GM20000 (cell line): ENCODE measurements at regions not wholly inside any gene's neighbourhood (a gene's known extent, or its start where the extent isn't known, plus 50 kb on each side); places are given as distances from the start of the nearest gene placed in this dataset.
"Not testable (repeated sequence)": the region's sequence is repeated elsewhere in the genome, so short reads cannot be mapped to it uniquely, and the experiment has no call there.

Source experiments
- DNase-seq: peaks from one replicate; pipeline ENCODE4 v3.0.0; 2012; ENCODE audit warnings: low spot score
- TF ChIP-seq, protein P1 (sequence below): IDR thresholded peaks from 2 replicates; pipeline ENCODE4 v1.5.1; 2012; ENCODE audit warnings: mild to moderate bottlenecking, control low read depth; ENCODE audit errors: extremely low read depth, missing control alignments

DNA sequence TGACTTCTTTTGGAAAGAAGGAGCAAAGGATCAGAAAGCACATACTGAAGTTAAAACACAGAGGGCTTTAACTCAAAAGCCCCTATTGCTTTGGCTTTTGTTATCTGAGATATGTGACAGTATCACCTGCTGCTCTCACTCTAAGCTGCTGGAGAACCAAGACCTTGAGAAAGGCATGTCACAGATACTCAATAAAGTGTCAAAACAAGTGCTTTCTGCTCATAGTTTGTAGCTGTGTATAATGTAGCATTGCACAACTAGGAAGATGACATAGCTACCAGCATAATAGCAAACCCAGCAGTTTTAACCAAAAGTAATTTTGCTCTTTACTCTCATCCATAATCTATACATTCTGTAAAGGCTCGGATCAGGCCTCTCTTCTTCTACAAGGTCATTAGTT, 159.6 kb downstream of the LHFPL1 start:
- no peak for DNase-seq
- TF ChIP-seq, protein P1, sequence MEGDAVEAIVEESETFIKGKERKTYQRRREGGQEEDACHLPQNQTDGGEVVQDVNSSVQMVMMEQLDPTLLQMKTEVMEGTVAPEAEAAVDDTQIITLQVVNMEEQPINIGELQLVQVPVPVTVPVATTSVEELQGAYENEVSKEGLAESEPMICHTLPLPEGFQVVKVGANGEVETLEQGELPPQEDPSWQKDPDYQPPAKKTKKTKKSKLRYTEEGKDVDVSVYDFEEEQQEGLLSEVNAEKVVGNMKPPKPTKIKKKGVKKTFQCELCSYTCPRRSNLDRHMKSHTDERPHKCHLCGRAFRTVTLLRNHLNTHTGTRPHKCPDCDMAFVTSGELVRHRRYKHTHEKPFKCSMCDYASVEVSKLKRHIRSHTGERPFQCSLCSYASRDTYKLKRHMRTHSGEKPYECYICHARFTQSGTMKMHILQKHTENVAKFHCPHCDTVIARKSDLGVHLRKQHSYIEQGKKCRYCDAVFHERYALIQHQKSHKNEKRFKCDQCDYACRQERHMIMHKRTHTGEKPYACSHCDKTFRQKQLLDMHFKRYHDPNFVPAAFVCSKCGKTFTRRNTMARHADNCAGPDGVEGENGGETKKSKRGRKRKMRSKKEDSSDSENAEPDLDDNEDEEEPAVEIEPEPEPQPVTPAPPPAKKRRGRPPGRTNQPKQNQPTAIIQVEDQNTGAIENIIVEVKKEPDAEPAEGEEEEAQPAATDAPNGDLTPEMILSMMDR, result no peak

DNA sequence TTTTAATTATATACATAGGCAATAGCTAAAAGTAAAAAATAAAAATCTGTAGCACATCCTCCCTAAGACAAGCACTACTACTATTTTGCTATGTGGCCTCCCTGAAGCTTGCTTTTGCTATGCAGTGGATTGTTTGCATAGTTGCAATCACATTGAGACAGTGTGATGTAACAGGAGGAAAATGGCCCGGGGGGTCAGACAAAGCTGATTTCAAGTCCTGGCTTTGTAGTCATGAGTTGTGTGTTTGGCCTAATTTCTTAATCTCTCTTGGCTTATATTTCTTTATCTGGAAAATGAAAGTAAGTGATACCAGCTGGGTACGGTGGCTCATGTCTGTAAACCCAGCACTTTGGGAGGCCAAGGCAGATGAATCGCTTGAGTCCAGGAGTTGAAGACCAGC, 166.6 kb downstream of the LHFPL1 start:
- no peak for DNase-seq
- TF ChIP-seq, protein P1, result no peak

DNA sequence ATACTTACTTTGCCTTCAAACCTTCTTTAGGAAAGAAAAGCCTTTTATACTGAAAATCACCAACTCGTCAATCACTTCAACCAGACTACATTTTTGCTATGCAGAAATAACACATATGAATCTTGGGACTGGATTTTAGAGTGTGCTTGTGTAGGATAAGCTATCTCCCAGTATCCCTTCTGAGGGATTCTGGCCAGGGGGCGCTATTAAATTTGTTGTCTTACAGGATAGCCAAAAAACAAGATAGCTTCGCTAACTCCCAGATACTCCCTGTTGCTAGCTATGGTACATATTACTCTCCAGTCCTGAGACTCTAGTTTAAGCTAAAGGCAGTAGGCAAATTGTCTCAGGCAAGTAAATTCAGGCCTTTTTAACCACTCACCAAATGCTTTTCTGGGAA, 167.2 kb downstream of the LHFPL1 start:
- TF ChIP-seq, protein P1, result no peak
- no peak for DNase-seq

DNA sequence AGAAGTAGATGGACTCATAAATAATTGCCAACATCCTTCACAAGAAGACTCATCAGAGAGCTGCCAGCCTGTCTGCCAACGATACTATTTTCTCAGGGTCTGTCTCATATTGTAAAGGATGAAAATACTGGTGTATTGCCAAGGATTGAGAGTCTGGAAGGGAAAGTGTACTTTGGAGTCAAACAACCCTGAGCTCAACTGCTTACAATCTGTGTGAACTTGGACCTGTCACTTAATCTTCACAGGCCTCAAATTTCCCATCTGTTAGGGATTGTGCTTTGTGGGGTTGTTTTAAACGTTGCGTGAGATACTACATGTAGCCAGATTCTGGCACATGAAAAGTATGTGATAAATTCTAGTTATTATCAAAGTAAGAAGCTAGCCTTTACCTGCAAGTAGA, 169.1 kb downstream of the LHFPL1 start:
- no peak for DNase-seq
- TF ChIP-seq, protein P1, result no peak

DNA sequence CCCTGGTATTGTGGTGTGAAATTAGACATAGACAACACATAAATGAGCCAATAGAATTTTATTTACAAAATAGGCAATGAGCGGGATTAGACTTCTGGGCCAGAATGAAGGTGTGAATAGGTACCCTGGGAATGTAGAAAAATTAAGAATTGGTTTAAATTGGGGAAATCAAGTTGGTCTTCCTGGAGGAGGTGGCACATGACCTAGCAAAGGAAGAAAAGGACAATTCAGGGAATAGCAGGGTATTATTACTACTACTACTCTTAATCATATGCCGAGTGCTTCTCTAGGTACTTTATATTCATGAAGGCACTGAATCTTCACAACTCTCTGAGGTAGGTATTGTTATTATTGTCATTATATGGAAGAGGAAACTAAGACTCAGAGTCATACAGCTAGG, 202.1 kb downstream of the LHFPL1 start:
- no peak for DNase-seq
- TF ChIP-seq, protein P1, result no peak

DNA sequence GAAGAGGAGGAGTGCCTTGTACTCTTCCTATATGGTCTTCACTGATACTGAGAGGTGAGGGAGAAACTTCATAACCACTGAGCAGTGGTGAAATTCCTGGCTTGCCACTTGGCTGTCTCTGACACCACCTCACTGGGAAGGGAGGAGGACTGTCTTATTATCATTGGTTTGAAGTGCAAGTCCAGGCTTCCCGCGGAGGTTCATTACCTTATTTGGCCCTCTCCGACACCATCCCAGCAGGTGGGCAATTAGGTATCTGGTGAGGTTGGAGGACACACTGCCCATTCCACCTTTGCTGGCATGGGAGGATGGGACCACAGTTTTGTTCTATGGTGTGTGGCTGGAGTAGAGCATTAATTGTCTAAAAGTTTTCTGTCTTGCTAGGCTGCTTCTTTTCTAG, 206.1 kb downstream of the LHFPL1 start:
- no peak for DNase-seq
- TF ChIP-seq, protein P1, result no peak

DNA sequence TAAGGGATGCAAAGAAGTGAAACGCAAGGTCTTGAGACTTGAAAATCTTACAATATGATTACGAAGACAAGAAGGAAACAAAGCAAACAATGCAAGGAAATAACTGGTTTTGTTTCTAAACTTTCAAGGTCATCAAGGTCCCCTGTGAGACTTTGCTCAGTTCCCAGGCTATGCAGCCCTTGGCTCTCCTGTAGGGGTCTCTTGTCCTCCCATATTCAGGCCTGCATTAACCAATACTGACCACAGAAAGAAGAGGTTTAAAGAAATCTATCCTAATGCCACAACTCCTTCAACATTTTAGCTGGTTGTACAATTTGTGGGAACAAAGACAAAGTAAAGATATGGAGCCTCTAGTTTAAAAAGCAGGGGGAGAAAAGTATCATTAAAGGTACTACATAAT, 209.2 kb downstream of the LHFPL1 start:
- no peak for DNase-seq
- TF ChIP-seq, protein P1, result no peak

DNA sequence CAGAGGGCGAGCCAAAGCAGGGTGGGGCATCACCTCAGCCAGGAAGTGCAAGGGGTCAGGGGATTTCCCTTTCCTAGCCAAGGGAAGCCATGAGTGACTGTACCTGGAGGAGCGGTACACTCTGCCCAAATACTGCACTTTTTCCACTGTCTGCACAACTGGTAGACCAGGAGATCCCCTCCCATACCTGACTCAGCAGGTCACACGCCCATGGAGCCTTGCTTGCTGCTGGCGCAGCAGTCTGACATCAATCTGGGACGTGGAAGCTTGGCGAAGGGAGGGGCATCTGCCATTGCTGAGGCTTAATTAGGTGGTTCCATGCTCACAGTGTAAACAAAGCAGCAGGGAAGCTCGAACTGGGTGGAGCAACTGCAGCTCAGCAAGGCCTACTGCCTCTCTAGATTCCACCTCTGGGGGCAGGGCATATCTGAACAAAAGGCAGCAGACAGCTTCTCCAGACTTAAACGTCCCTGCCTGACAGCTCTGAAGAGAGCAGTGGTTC, 217.7 kb downstream of the LHFPL1 start:
- not testable (repeated sequence) for DNase-seq
